Smooth muscle cell (in vitro differentiated cells): ENCODE measurements at regions not wholly inside any gene's neighbourhood (a gene's known extent, or its start where the extent isn't known, plus 50 kb on each side); places are given as distances from the start of the nearest gene placed in this dataset.

Source experiments
- DNase-seq: peaks from one replicate; lab custom pipeline; 2025; ENCODE audit not compliant: unreplicated experiment; lab: John Stamatoyannopoulos, UW
- H2AFZ ChIP-seq: fragments of 200-600 bp; sonication (generic); 2 replicates; pipeline ENCODE4 v1.6.0; 2016; ENCODE audit warnings: antibody characterized with exemption, low read depth, mild to moderate bottlenecking
- H3F3A ChIP-seq: fragments of 200-600 bp; sonication (generic); 2 replicates; pipeline ENCODE4 v1.6.0; 2017; ENCODE audit warnings: antibody characterized with exemption, low read depth
- H3K27ac ChIP-seq: fragments of 200-600 bp; sonication (generic); 2 replicates; pipeline ENCODE4 v1.5.1; 2016; ENCODE audit warnings: low read depth, mild to moderate bottlenecking
- H3K27me3 ChIP-seq: fragments of 200-600 bp; sonication (generic); 2 replicates; pipeline ENCODE4 v1.6.1; 2016; ENCODE audit warnings: low read depth, mild to moderate bottlenecking
- H3K36me3 ChIP-seq: fragments of 200-600 bp; sonication (generic); 2 replicates; pipeline ENCODE4 v1.5.1; 2016; ENCODE audit warnings: low read depth
- H3K4me1 ChIP-seq: fragments of 200-600 bp; sonication (generic); 2 replicates; pipeline ENCODE4 v1.5.1; 2016; ENCODE audit warnings: low read depth
- H3K4me2 ChIP-seq: fragments of 200-600 bp; sonication (generic); 2 replicates; pipeline ENCODE4 v1.6.0; 2016; ENCODE audit warnings: mild to moderate bottlenecking
- H3K4me3 ChIP-seq: fragments of 200-600 bp; sonication (generic); 2 replicates; pipeline ENCODE4 v1.5.1; 2016; ENCODE audit warnings: mild to moderate bottlenecking
- H3K79me2 ChIP-seq: fragments of 200-600 bp; sonication (generic); 2 replicates; pipeline ENCODE4 v1.6.0; 2016; ENCODE audit warnings: low read depth, mild to moderate bottlenecking
- H3K9ac ChIP-seq: fragments of 200-600 bp; sonication (generic); 2 replicates; pipeline ENCODE4 v1.6.0; 2016; ENCODE audit warnings: low read depth
- H3K9me3 ChIP-seq: fragments of 200-600 bp; sonication (generic); replicated peaks from 2 replicates; pipeline ENCODE4 v1.5.1; 2016; ENCODE audit warnings: low read depth
- H4K20me1 ChIP-seq: fragments of 200-600 bp; sonication (generic); 2 replicates; pipeline ENCODE4 v1.6.0; 2016; ENCODE audit warnings: low read depth
- CTCF ChIP-seq: fragments of 200-600 bp; sonication (generic); IDR thresholded peaks from 2 replicates; pipeline ENCODE4 v1.5.1; 2017; ENCODE audit warnings: borderline replicate concordance, mild to moderate bottlenecking, antibody characterized with exemption; ENCODE audit not compliant: insufficient read depth, poor library complexity, severe bottlenecking
- WGBS: methylation state at CpG from one replicate; pipeline ENCODE4 v1.1.7; 2016; ENCODE audit warnings: low lambda C conversion rate; 5-methylcytosine and 5-hydroxymethylcytosine counted together

- Histone ChIP-seq H3K79me2 (no peaks in the 10 kb centered on the region), H3K9me3 (no peaks in the 10 kb centered on the region), H2AFZ (no peak overlapping the region), H3K27me3 (no peaks in the 10 kb centered on the region), H3K4me2 (no peak overlapping the region), H3K36me3 (no peaks in the 10 kb centered on the region), H3F3A (no peaks in the 10 kb centered on the region), H4K20me1 (no peaks in the 10 kb centered on the region), H3K4me1 (no peaks in the 10 kb centered on the region), H3K9ac (no peak overlapping the region), H3K27ac (no peak overlapping the region), H3K4me3 (no peak overlapping the region)
- TF ChIP-seq CTCF: no peak
- DNase-seq: no peak
Observed at GRCh38 chr6:106844930-106845329, 129.6 kb downstream of the CD24 start.

- no peaks in the 10 kb centered on the region for H3K27me3 ChIP-seq
- no peak overlapping the region for H3K4me2 ChIP-seq
- no peak overlapping the region for H3K4me3 ChIP-seq
- H3K79me2 ChIP-seq: no peaks in the 10 kb centered on the region
- no peak overlapping the region for H3K9ac ChIP-seq
- H3K36me3 ChIP-seq: no peaks in the 10 kb centered on the region
- no peaks in the 10 kb centered on the region for H3F3A ChIP-seq
- H3K4me1 ChIP-seq: no peaks in the 10 kb centered on the region
- H2AFZ ChIP-seq: no peak overlapping the region
- H3K27ac ChIP-seq: no peak overlapping the region
- no peaks in the 10 kb centered on the region for H4K20me1 ChIP-seq
- WGBS: 82% methylated on average over 6 of the region's 6 CpGs
- DNase-seq: no peak
- no peaks in the 10 kb centered on the region for H3K9me3 ChIP-seq
- no peak for TF ChIP-seq CTCF
Observed at GRCh38 chr6:106832766-106833510, 141.6 kb downstream of the CD24 start.

GRCh38 chr6:106830930-106831329 lies 143.6 kb downstream of the CD24 start:
- no peak overlapping the region for H3K27ac ChIP-seq
- no peaks in the 10 kb centered on the region for H3K36me3 ChIP-seq
- no peak overlapping the region for H3K4me2 ChIP-seq
- H3K9me3 ChIP-seq: no peaks in the 10 kb centered on the region
- TF ChIP-seq CTCF: no peak
- no peak overlapping the region for H3K9ac ChIP-seq
- WGBS: 90% methylated on average over 2 of the region's 2 CpGs
- no peaks in the 10 kb centered on the region for H3K4me1 ChIP-seq
- no peak overlapping the region for H3K4me3 ChIP-seq
- H2AFZ ChIP-seq: no peak overlapping the region
- no peaks in the 10 kb centered on the region for H3K79me2 ChIP-seq
- H4K20me1 ChIP-seq: no peaks in the 10 kb centered on the region
- no peak for DNase-seq
- H3K27me3 ChIP-seq: no peaks in the 10 kb centered on the region
- H3F3A ChIP-seq: no peaks in the 10 kb centered on the region

- no peak overlapping the region for H2AFZ ChIP-seq
- no peak overlapping the region for H3K27ac ChIP-seq
- H3F3A ChIP-seq: no peaks in the 10 kb centered on the region
- DNase-seq: no peak
- no peak overlapping the region for H3K9ac ChIP-seq
- H3K27me3 ChIP-seq: no peaks in the 10 kb centered on the region
- H3K36me3 ChIP-seq: no peaks in the 10 kb centered on the region
- no peak overlapping the region for H3K4me3 ChIP-seq
- H3K79me2 ChIP-seq: no peaks in the 10 kb centered on the region
- no peaks in the 10 kb centered on the region for H3K4me1 ChIP-seq
- no peaks in the 10 kb centered on the region for H3K9me3 ChIP-seq
- no peaks in the 10 kb centered on the region for H4K20me1 ChIP-seq
- TF ChIP-seq CTCF: no peak
- 66% methylated on average over 4 of the region's 4 CpGs for WGBS
- no peak overlapping the region for H3K4me2 ChIP-seq
Observed at GRCh38 chr6:106829451-106829850, 145.1 kb downstream of the CD24 start.
